DND-41 (cell line): ENCODE measurements at regions not wholly inside any gene's neighbourhood (a gene's known extent, or its start where the extent isn't known, plus 50 kb on each side); places are given as distances from the start of the nearest gene placed in this dataset.

ENCODE experiments used
- EZH2 ChIP-seq: IDR thresholded peaks from 3 replicates; pipeline ENCODE4 v1.6.1; 2012; ENCODE audit warnings: borderline replicate concordance, low read depth, mild to moderate bottlenecking, moderate library complexity, low read length, inconsistent platforms; ENCODE audit not compliant: severe bottlenecking
- TF ChIP-seq, protein P1 (sequence below): IDR thresholded peaks from 2 replicates; pipeline ENCODE4 v1.5.1; 2012; ENCODE audit warnings: borderline replicate concordance, low read length, moderate library complexity, mild to moderate bottlenecking; ENCODE audit not compliant: poor library complexity, severe bottlenecking; ENCODE audit errors: extremely low read depth

DNA sequence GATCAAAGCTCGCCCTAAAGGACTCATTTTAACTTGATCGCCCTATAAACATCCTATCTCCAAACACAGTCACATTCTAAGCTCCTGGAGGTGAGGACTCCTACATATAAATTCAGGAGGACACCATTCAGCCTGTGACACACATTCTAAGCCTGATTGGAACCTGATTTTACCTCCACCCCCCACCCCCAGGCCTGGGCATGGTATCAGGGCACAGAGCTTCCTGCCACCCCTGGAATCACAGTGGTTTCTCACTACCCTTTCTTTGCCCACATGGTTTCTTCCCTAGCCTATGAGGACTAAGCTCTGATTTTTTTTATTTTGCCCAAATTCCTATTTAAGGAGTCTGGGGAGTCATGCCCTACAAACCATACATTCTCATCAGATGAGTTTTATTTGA lies 428.1 kb upstream of the ID2 start:
- TF ChIP-seq, protein P1, sequence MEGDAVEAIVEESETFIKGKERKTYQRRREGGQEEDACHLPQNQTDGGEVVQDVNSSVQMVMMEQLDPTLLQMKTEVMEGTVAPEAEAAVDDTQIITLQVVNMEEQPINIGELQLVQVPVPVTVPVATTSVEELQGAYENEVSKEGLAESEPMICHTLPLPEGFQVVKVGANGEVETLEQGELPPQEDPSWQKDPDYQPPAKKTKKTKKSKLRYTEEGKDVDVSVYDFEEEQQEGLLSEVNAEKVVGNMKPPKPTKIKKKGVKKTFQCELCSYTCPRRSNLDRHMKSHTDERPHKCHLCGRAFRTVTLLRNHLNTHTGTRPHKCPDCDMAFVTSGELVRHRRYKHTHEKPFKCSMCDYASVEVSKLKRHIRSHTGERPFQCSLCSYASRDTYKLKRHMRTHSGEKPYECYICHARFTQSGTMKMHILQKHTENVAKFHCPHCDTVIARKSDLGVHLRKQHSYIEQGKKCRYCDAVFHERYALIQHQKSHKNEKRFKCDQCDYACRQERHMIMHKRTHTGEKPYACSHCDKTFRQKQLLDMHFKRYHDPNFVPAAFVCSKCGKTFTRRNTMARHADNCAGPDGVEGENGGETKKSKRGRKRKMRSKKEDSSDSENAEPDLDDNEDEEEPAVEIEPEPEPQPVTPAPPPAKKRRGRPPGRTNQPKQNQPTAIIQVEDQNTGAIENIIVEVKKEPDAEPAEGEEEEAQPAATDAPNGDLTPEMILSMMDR: no peak
- no peak for TF ChIP-seq EZH2
